Adrenal gland (tissue), 9 donors: ENCODE measurements at regions not wholly inside any gene's neighbourhood (a gene's known extent, or its start where the extent isn't known, plus 50 kb on each side); places are given as distances from the start of the nearest gene placed in this dataset.

ENCODE experiments used
- DNase-seq, 7 donors: peaks; one replicate each; pipeline ENCODE4 v3.0.0-alpha.2; 2019 to 2020
- H3K27ac ChIP-seq, 5 donors: fragments of 200-600 bp; sonication (generic) in 4 of 5; 1 replicate in 3 of 5; 2 replicates in 2 of 5; pipeline versions ENCODE4 v1.5.1 to v1.8.0; 2016 to 2020; ENCODE audit warnings: mild to moderate bottlenecking in 1 of 5
- H3K27me3 ChIP-seq: fragments of 200-600 bp; 2 replicates; pipeline ENCODE4 v1.8.0; 2021
- H3K36me3 ChIP-seq, 2 donors: fragments of 200-600 bp; replicated peaks in 1 of 2; 1 replicate in 1 of 2; 2 replicates in 1 of 2; pipeline versions ENCODE4 v1.5.1 to v1.8.0; 2018 to 2022
- H3K4me1 ChIP-seq, 2 donors: fragments of 200-600 bp; replicated peaks in 1 of 2; 1 replicate in 1 of 2; 2 replicates in 1 of 2; pipeline versions ENCODE4 v1.5.1 to v1.8.0; 2018 to 2021
- H3K4me3 ChIP-seq, 4 donors: fragments of 200-600 bp; sonication (generic) in 3 of 4; one replicate each; pipeline ENCODE4 v1.5.1; 2016 to 2018
- H3K9me3 ChIP-seq, 3 donors: fragments of 200-600 bp; sonication (generic) in 1 of 3; replicated peaks in 1 of 3; 1 replicate in 2 of 3; 2 replicates in 1 of 3; pipeline versions ENCODE4 v1.5.1 to v1.8.0; 2016 to 2021
- CTCF ChIP-seq, 6 experiments: fragments of 450-650 bp in 4 of 6; fragments of 200-600 bp in 2 of 6; sonication (generic) in 1 of 6; IDR thresholded peaks; 1 replicate in 5 of 6; 2 replicates in 1 of 6; pipeline versions ENCODE4 v1.5.1 to v1.8.0; 2016 to 2021; ENCODE audit warnings: antibody characterized with exemption in 6 of 6, mild to moderate bottlenecking in 2 of 6, moderate library complexity in 1 of 6
- POLR2A ChIP-seq, 2 donors: fragments of 450-650 bp; IDR thresholded peaks; one replicate each; pipeline ENCODE4 v1.6.1; 2017; ENCODE audit warnings: antibody characterized with exemption in 2 of 2, mild to moderate bottlenecking in 2 of 2, moderate library complexity in 1 of 2
- WGBS, 4 donors: extraction: QIAGEN DNeasy Blood & Tissue Kit in 2 of 4; methylation state at CpG; one replicate each; pipeline versions ENCODE4 v1.1.5 to v1.1.7; 2013 to 2017; 5-methylcytosine and 5-hydroxymethylcytosine counted together
- intact Hi-C, 2 donors: fragments of 100-400 bp; cut with DNase I; formaldehyde crosslinking; loops; one replicate each; pipeline versions ENCODE4 v1.14.1 to v1.15.0; 2022 to 2023
- donor health status: healthy with polysubstance abuse.
- donor health status: Bipolar disorder and iron deficiency.
- donor health status: DM: yes; HTN: yes; CAD: no.
- donor health status: DM: no; HTN: no; CAD: no.
- donor health status: DM: no; HTN: no; CAD: no.

- H3K27me3 ChIP-seq = no peaks in the 10 kb centered on the region
- H3K4me1 ChIP-seq = no peaks in the 10 kb centered on the region
- 91 to 96% (median 94%) methylated on average over 3 of the region's 3 CpGs for WGBS, 4 donors
- intact Hi-C loops = no loop called here
- H3K9me3 ChIP-seq = no peaks in the 10 kb centered on the region
- no peak for DNase-seq
- no peaks in the 10 kb centered on the region for H3K36me3 ChIP-seq
- no peak overlapping the region for H3K27ac ChIP-seq
- TF ChIP-seq CTCF (IDR thresholded peaks at IDR 0.05) = no peak
- no peak for TF ChIP-seq POLR2A (IDR thresholded peaks at IDR 0.05)
- no peak overlapping the region for H3K4me3 ChIP-seq
Observed at GRCh38 chr4:137649711-137650450, 117.6 kb upstream of the PCDH18 start.

GRCh38 chr4:137648531-137648930, 116.2 kb upstream of the PCDH18 start:
- H3K9me3 ChIP-seq = no peaks in the 10 kb centered on the region
- no peaks in the 10 kb centered on the region for H3K27me3 ChIP-seq
- no peak overlapping the region for H3K27ac ChIP-seq
- H3K4me1 ChIP-seq = peaks cover 0 to 9% of the 10 kb centered on the region in 2 donors
- H3K36me3 ChIP-seq = no peaks in the 10 kb centered on the region
- intact Hi-C loops = no loop called here
- no peak overlapping the region for H3K4me3 ChIP-seq
- TF ChIP-seq CTCF (IDR thresholded peaks at IDR 0.05) = no peak
- no peak for TF ChIP-seq POLR2A (IDR thresholded peaks at IDR 0.05)
- no peak for DNase-seq
- WGBS, 4 donors = 67 to 83% (median 69%) methylated on average over 4 of the region's 4 CpGs

- H3K27me3 ChIP-seq = no peaks in the 10 kb centered on the region
- H3K9me3 ChIP-seq = no peaks in the 10 kb centered on the region
- H3K4me1 ChIP-seq = peaks cover 0 to 9% of the 10 kb centered on the region in 2 donors
- no peak overlapping the region for H3K4me3 ChIP-seq
- H3K27ac ChIP-seq = no peak overlapping the region
- intact Hi-C loops = no loop called here
- H3K36me3 ChIP-seq = no peaks in the 10 kb centered on the region
- no peak for DNase-seq
- 81 to 94% (median 85%) methylated on average over 1 of the region's 1 CpG for WGBS, 4 donors
- TF ChIP-seq CTCF (IDR thresholded peaks at IDR 0.05) = no peak
Observed at GRCh38 chr4:137647375-137647774, 115.1 kb upstream of the PCDH18 start.

GRCh38 chr4:137644201-137644600, 111.9 kb upstream of the PCDH18 start:
- H3K9me3 ChIP-seq = no peaks in the 10 kb centered on the region
- no peak overlapping the region for H3K27ac ChIP-seq
- intact Hi-C loops = no loop called here
- TF ChIP-seq CTCF (IDR thresholded peaks at IDR 0.05) = no peak
- 31 to 44% (median 36%) methylated on average over 1 of the region's 1 CpG for WGBS, 4 donors
- no peaks in the 10 kb centered on the region for H3K27me3 ChIP-seq
- no peak overlapping the region for H3K4me3 ChIP-seq
- peaks cover 0 to 9% of the 10 kb centered on the region in 2 donors for H3K4me1 ChIP-seq
- no peak for DNase-seq
- H3K36me3 ChIP-seq = no peaks in the 10 kb centered on the region
